A673 (cell line): ENCODE measurements at regions not wholly inside any gene's neighbourhood (a gene's known extent, or its start where the extent isn't known, plus 50 kb on each side); places are given as distances from the start of the nearest gene placed in this dataset.

ENCODE experiments used
- EZH2 ChIP-seq: fragments of 200-600 bp; sonication (generic); IDR thresholded peaks from 2 replicates; pipeline ENCODE4 v1.6.1; 2017; ENCODE audit warnings: borderline replicate concordance, low read depth, mild to moderate bottlenecking, mixed read lengths, antibody characterized with exemption, low read length; ENCODE audit not compliant: poor library complexity, severe bottlenecking
- TF ChIP-seq, protein P1 (sequence below): fragments of 300-800, 200-600 bp; sonication (generic); conservative IDR thresholded peaks from 2 replicates; pipeline ENCODE4 v1.5.1; 2017; ENCODE audit warnings: low read depth, mild to moderate bottlenecking, antibody characterized with exemption, low read length, moderate library complexity, mixed read lengths

DNA sequence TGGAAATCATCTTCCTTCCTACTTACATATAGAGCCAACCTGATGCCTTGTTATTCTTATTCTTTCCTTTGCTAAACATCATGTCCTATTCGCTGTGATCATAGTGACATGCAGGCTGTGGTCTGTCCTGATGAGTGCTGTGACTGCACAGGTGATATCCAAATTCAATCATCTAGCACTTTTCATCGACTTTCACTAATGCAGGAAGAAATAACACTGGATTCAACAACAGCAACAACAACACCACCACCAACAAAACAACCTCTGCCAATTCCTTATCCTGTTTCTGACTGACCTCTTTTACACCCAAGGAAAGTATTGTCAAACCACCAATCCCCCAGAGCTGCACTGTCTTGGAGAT lies 203.2 kb upstream of the PHYHIPL start:
- TF ChIP-seq, protein P1, sequence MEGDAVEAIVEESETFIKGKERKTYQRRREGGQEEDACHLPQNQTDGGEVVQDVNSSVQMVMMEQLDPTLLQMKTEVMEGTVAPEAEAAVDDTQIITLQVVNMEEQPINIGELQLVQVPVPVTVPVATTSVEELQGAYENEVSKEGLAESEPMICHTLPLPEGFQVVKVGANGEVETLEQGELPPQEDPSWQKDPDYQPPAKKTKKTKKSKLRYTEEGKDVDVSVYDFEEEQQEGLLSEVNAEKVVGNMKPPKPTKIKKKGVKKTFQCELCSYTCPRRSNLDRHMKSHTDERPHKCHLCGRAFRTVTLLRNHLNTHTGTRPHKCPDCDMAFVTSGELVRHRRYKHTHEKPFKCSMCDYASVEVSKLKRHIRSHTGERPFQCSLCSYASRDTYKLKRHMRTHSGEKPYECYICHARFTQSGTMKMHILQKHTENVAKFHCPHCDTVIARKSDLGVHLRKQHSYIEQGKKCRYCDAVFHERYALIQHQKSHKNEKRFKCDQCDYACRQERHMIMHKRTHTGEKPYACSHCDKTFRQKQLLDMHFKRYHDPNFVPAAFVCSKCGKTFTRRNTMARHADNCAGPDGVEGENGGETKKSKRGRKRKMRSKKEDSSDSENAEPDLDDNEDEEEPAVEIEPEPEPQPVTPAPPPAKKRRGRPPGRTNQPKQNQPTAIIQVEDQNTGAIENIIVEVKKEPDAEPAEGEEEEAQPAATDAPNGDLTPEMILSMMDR = no peak
- no peak for TF ChIP-seq EZH2
